ENCODE measurements at regions not wholly inside any gene's neighbourhood (a gene's known extent, or its start where the extent isn't known, plus 50 kb on each side); places are given as distances from the start of the nearest gene placed in this dataset.

DNA sequence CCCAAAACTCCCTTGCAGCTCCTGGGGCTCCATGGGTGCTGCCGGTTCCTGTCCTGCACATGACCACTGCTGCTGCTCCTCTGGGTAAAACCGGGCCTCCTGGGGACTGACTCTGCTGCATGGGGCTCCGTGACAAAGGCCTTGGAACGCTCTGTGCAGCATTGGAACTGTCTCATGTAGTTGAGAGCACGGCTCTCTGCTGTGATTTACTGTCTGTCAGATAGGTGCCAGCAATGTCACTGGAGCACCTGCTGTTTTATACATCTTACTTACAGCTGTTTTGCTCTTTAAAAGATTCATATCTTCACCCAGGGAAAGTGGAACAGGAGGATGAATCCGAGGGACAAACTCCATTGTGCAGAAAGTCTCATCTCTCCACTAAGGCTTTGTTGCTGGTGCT, 138.1 kb downstream of the YIPF5 start:
- Mint-ChIP-seq H3K4me3 (ENCODE audit: unreplicated experiment) (no peak overlapping the region), H3K36me3 (ENCODE audit: unreplicated experiment) (no peaks in the 10 kb centered on the region), H3K4me1 (ENCODE audit: low read depth, unreplicated experiment) (no peaks in the 10 kb centered on the region), H3K27ac (ENCODE audit: unreplicated experiment) (no peak overlapping the region), H3K27me3 (ENCODE audit: unreplicated experiment) (no peaks in the 10 kb centered on the region), H3K9me3 (ENCODE audit: unreplicated experiment) (peaks cover 2% of the 10 kb centered on the region)
- TF ChIP-seq CTCF (IDR thresholded peaks at IDR 0.05; ENCODE audit: partially characterized antibody, unreplicated experiment) = no peak
- DNase-seq = no peak

DNA sequence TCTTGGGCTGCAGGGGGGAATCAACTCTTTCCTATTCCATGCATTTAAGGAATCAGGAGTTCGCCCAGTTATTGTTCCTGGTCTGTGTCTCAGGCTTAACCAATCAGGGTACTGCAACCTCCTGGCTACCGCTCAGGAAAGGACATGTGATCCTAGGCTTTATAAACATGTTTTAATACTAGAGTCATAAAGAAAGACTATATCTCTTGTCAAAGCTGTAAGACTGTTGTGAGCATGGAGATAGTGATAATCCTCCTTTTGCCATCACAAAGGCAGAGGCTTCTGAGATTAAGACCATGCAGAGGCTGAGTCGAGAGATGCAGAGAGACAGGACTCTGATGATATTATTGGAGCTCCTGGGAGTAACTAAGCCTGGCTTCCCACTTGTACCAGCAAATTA, 137.0 kb downstream of the YIPF5 start:
- Mint-ChIP-seq H3K27ac (ENCODE audit: unreplicated experiment) (no peak overlapping the region), H3K9me3 (ENCODE audit: unreplicated experiment) (peaks cover 2% of the 10 kb centered on the region), H3K4me3 (ENCODE audit: unreplicated experiment) (no peak overlapping the region), H3K4me1 (ENCODE audit: low read depth, unreplicated experiment) (no peaks in the 10 kb centered on the region), H3K27me3 (ENCODE audit: unreplicated experiment) (no peaks in the 10 kb centered on the region), H3K36me3 (ENCODE audit: unreplicated experiment) (no peaks in the 10 kb centered on the region)
- DNase-seq = no peak
- TF ChIP-seq CTCF (IDR thresholded peaks at IDR 0.05; ENCODE audit: partially characterized antibody, unreplicated experiment) = no peak

DNA sequence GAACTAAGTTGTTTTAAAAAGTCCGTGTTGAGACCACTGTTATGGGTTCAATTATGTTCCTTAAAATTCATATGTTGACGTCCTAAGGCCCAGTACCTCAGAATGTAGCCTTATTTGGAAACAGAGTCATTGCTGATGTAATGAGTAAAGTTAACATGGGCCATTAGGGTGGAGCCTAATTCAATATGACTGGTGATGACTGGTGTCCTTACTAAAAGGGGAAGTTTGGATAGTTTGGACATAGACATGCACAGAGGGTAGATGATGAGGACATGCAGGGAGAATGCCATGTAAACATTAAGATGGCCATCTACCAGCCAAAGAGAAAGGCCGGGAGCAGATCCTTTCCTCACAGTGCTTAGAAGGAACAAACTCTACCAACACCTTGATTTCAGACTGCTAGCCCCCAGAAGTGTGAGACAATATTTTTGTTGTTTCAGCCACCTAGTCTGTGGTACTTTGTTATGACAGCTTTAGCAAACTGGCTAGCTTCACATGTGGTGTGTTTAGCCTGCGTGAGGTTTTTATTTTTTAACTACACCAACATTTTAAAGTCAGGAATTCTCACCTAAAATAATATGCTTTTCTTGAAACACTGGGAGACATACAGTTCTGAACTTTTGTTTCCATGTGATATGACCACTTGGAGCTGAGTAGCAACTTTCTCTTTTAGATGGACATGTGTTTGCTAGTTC, 135.3 kb downstream of the YIPF5 start:
- Mint-ChIP-seq H3K27ac (ENCODE audit: unreplicated experiment) (no peak overlapping the region), H3K36me3 (ENCODE audit: unreplicated experiment) (no peaks in the 10 kb centered on the region), H3K27me3 (ENCODE audit: unreplicated experiment) (no peaks in the 10 kb centered on the region), H3K4me3 (ENCODE audit: unreplicated experiment) (no peak overlapping the region), H3K9me3 (ENCODE audit: unreplicated experiment) (peaks cover 2% of the 10 kb centered on the region), H3K4me1 (ENCODE audit: low read depth, unreplicated experiment) (no peaks in the 10 kb centered on the region)
- no peak for DNase-seq
- TF ChIP-seq CTCF (IDR thresholded peaks at IDR 0.05; ENCODE audit: partially characterized antibody, unreplicated experiment) = no peak

DNA sequence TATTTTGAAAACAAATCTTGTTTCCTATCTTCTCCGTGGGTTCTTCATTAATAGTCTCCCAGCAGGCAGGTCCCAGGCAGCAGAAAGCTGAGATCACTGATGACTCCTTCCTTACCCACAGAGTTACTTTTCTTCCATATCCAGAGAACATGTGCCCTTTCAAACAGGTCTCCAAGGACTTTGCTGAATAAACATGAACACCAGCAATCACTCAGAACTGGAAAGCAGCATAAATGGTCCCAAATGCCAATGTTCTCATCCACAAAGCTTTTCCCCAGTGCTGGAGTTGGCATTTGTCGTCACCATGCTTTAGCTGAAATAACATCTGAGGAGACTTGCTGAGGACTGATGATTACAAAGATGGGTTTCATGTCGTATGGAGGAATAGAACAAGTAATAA, 134.0 kb downstream of the YIPF5 start:
- peaks cover 2% of the 10 kb centered on the region for H3K9me3 Mint-ChIP-seq (ENCODE audit: unreplicated experiment)
- H3K4me1 Mint-ChIP-seq (ENCODE audit: low read depth, unreplicated experiment) = no peaks in the 10 kb centered on the region
- no peaks in the 10 kb centered on the region for H3K36me3 Mint-ChIP-seq (ENCODE audit: unreplicated experiment)
- H3K27me3 Mint-ChIP-seq (ENCODE audit: unreplicated experiment) = no peaks in the 10 kb centered on the region
- DNase-seq = no peak
- H3K27ac Mint-ChIP-seq (ENCODE audit: unreplicated experiment) = no peak overlapping the region
- H3K4me3 Mint-ChIP-seq (ENCODE audit: unreplicated experiment) = no peak overlapping the region
- no peak for TF ChIP-seq CTCF (IDR thresholded peaks at IDR 0.05; ENCODE audit: partially characterized antibody, unreplicated experiment)

- no peak for TF ChIP-seq CTCF (IDR thresholded peaks at IDR 0.05; ENCODE audit: partially characterized antibody, unreplicated experiment)
- no peaks in the 10 kb centered on the region for H3K4me1 Mint-ChIP-seq (ENCODE audit: low read depth, unreplicated experiment)
- no peak overlapping the region for H3K4me3 Mint-ChIP-seq (ENCODE audit: unreplicated experiment)
- H3K9me3 Mint-ChIP-seq (ENCODE audit: unreplicated experiment) = peaks cover 2% of the 10 kb centered on the region
- H3K27ac Mint-ChIP-seq (ENCODE audit: unreplicated experiment) = no peak overlapping the region
- no peaks in the 10 kb centered on the region for H3K27me3 Mint-ChIP-seq (ENCODE audit: unreplicated experiment)
- H3K36me3 Mint-ChIP-seq (ENCODE audit: unreplicated experiment) = no peaks in the 10 kb centered on the region
- DNase-seq = no peak
Measured at GRCh38 chr5:144040615-144041305, 129.7 kb downstream of the YIPF5 start.

Measured in glutamatergic neuron (in vitro differentiated cells).